HG03159 (cell line): ENCODE measurements at regions not wholly inside any gene's neighbourhood (a gene's known extent, or its start where the extent isn't known, plus 50 kb on each side); places are given as distances from the start of the nearest gene placed in this dataset.

ENCODE experiments used
- ATAC-seq: cut with Tn5 transposase; IDR thresholded peaks from one replicate; pipeline ENCODE4 v1.9.1; 2021; ENCODE audit warnings: mild to moderate bottlenecking, moderate library complexity; ENCODE audit not compliant: unreplicated experiment

DNA sequence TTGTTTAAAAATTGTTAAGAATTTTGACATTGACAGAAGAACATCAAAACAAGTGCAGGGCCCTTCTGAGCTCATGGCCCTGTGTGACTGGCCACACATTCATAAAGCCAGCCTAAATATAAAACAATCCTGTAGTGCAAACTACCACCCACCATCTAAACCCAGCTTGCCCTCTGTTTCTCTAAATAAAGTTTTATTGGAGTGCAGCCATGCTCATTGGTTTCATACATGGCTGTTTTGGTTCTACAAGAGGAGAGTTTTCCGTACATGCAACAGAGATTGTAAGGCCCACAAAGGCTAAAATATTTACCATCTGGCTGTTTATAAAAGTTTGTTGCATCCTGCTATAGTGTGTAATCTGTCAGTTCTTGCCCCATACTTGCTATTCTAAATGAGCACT lies 54.6 kb upstream of the TRIM24 start:
- ATAC-seq = no peak

DNA sequence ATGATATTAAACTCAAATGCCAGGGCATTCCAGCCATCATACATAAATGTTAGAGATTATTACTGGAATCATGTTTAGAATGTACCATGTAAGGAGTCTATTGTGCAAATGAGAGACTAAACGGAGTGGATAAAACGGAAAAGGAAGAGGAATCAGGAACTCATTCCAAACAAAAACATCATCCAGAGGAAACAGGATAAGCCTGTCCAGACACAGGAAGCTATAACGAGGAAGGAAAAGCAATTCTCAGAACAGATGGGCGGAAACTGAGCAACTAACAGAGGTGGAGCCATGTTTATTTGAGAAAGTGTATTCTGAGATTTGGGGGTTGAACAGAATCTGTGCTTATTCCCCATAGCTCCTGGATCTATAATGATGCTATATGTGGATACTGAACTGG lies 52.3 kb upstream of the TRIM24 start:
- ATAC-seq = no peak
